ENCODE measurements at regions not wholly inside any gene's neighbourhood (a gene's known extent, or its start where the extent isn't known, plus 50 kb on each side); places are given as distances from the start of the nearest gene placed in this dataset.
A peak's percentile ranks its signal among the peaks of the same experiment; 100 is the strongest.

GRCh38 chr6:43968110-43968965 lies 158.9 kb downstream of the MRPL14 start:
- Histone ChIP-seq H3K36me3 (no peaks in the 10 kb centered on the region), H3K9me3 (no peaks in the 10 kb centered on the region), H3K27ac (no peak overlapping the region), H3K27me3 (no peaks in the 10 kb centered on the region), H3K4me3 (no peak overlapping the region), H3K4me1 (peaks cover 0 to 21% of the 10 kb centered on the region in 2 donors)
- DNase-seq (ENCODE audit: low spot score), result no peak
- TF ChIP-seq CTCF (IDR thresholded peaks at IDR 0.05), result no peak

DNA sequence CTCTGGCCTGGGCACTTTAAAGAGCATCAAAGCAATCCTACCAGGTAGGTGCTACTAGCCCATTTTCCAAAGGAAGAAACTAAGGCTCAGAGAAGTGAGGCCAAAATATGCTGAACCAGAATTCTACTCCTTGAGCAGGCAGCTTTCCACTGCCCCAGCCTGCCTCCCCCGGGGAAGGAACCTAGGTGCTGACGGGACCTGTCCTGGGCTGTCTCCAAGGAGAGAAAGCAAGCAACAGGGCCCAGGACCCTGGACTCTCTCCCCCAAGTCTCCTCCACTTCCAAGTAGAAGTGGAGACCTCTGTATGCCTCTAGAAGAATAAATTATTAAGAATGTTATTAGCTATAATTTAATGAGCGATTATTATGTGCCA lies 159.5 kb downstream of the MRPL14 start:
- Histone ChIP-seq H3K4me3 (no peak overlapping the region), H3K27me3 (no peaks in the 10 kb centered on the region), H3K27ac (no peak overlapping the region), H3K4me1 (peaks cover 0 to 15% of the 10 kb centered on the region in 2 donors), H3K36me3 (no peaks in the 10 kb centered on the region), H3K9me3 (no peaks in the 10 kb centered on the region)
- peak; percentile 18 for DNase-seq (ENCODE audit: low spot score)
- no peak for TF ChIP-seq CTCF (IDR thresholded peaks at IDR 0.05)

DNA sequence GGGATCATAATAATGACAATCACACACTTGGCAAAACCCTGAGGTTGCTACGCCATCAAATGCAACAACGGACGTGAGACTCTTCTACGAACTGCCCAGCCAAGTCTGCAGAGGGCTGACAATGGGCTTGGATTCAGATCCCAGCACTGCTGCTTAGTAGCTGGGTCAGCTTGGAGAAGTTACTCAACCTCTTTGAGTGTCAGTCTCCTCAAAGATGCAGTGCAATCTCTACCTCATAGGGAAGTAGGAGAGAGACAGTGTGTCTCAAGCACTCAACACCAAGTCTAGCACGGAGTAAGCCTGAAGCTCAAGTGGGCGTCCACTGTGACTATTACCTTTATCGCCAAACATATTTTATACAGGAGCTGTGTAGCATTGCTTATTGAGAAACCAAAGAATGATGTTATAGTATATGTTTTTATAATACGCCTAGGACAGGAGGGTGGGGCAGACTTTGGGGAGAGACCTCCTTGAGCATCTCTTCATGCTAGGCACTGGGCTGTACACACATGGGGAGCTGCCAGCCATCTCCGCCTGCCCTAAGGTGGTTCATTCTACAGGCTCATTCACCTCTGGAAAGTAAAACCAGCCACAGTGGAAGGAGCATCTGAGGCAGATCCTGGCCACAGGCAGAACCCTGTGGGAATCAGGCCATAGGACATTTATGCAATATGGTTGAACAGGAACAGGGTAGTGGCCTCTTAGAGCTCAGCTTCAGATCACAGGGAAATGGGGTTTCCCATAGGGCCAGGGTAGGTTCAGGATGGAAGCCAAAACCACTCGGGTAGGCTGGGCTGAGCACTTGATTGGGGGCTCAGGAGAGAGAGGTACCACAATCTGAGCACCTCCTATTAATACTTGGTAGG lies 160.2 kb downstream of the MRPL14 start:
- no peaks in the 10 kb centered on the region for H3K27me3 ChIP-seq
- peak; percentile 34 for DNase-seq (ENCODE audit: low spot score)
- no peak for TF ChIP-seq CTCF (IDR thresholded peaks at IDR 0.05)
- H3K36me3 ChIP-seq, result no peaks in the 10 kb centered on the region
- peaks cover 0 to 9% of the 10 kb centered on the region in 2 donors for H3K4me1 ChIP-seq
- no peaks in the 10 kb centered on the region for H3K9me3 ChIP-seq
- H3K27ac ChIP-seq, result no peak overlapping the region
- no peak overlapping the region for H3K4me3 ChIP-seq

DNA sequence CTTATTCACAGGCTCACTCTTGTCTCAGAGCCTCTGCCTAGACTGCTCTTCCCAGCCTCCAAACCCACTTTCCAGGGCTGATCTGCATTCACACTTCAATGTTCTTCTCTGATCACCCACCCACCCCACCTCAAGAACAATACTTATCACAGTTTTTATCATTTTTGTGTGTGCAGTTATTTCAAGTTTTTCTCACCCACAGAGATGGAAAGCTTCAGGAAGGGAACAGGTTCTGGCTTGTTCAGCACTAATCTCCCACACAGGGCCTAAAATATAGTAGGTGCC lies 160.9 kb downstream of the MRPL14 start:
- Histone ChIP-seq H3K36me3 (no peaks in the 10 kb centered on the region), H3K4me3 (no peak overlapping the region), H3K27me3 (no peaks in the 10 kb centered on the region), H3K9me3 (no peaks in the 10 kb centered on the region), H3K27ac (no peak overlapping the region), H3K4me1 (peaks cover 0 to 5% of the 10 kb centered on the region in 2 donors)
- TF ChIP-seq CTCF (IDR thresholded peaks at IDR 0.05), result no peak
- DNase-seq (ENCODE audit: low spot score), result peak; percentile 9

DNA sequence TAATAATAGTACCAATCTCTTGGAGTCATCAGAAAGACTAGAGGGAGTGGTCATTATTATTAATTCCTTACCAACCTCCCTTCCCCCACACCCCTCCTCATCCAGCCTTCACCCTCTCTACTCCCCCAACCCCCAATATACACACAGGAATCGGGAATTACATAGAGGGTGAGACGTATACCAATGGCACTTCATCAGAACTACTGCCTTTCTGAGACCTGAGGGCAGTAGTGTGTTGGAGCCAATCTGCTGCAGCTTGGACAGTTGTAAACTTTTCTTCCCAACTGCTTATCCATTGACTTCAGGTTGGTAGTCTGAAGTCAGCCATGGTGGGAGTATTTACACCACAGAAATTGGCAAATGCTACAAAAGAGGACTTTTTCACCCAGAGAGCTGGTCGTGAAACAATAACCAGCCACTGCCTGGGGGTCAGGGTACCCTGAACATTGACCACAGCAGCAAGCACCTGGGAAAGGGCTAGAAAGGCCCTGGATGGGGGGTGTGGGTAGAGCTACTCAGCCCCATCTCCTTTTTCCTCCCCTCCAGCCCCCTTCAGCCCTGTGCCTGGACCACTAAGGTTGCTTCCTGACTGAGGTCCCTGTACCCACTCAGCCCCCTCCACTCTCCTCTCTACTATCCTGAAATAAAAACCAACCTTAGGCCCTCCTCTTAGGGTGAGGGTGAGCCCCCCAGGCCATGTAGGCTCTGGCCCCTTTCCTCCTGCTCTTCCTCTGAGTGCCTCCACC lies 161.5 kb downstream of the MRPL14 start:
- no peak for TF ChIP-seq CTCF (IDR thresholded peaks at IDR 0.05)
- Histone ChIP-seq H3K4me1 (peaks cover 0 to under 1% of the 10 kb centered on the region in 2 donors), H3K27ac (no peak overlapping the region), H3K27me3 (no peaks in the 10 kb centered on the region), H3K36me3 (no peaks in the 10 kb centered on the region), H3K4me3 (no peak overlapping the region), H3K9me3 (no peaks in the 10 kb centered on the region)
- DNase-seq (ENCODE audit: low spot score), result peak; percentile 9
